RWPE1 (cell line): ENCODE measurements at regions not wholly inside any gene's neighbourhood (a gene's known extent, or its start where the extent isn't known, plus 50 kb on each side); places are given as distances from the start of the nearest gene placed in this dataset.

Experiments
- CTCF ChIA-PET: fragments of 350-600 bp; sonication (Branson Sonifier 250); formaldehyde crosslinking; extraction: SDS; loops from one replicate; lab custom pipeline; 2021; lab: Yijun Ruan, JAX
- POLR2A ChIA-PET: fragments of 400-600 bp; formaldehyde crosslinking; extraction: SDS; loops from one replicate; lab custom pipeline; 2020; ENCODE audit warnings: antibody characterized with exemption; ENCODE audit not compliant: low non-redundant PET; lab: Yijun Ruan, JAX
- DNase-seq: peaks from one replicate; pipeline ENCODE4 v3.0.0; 2012; ENCODE audit warnings: low spot score
- H3K27ac ChIP-seq: fragments of 450-650 bp; 2 replicates; pipeline ENCODE4 v1.5.1; 2017
- TF ChIP-seq, protein P1 (sequence below): fragments of 450-650 bp; conservative IDR thresholded peaks from 2 replicates; pipeline ENCODE4 v1.5.1; 2017; ENCODE audit warnings: low read depth, mild to moderate bottlenecking

DNA sequence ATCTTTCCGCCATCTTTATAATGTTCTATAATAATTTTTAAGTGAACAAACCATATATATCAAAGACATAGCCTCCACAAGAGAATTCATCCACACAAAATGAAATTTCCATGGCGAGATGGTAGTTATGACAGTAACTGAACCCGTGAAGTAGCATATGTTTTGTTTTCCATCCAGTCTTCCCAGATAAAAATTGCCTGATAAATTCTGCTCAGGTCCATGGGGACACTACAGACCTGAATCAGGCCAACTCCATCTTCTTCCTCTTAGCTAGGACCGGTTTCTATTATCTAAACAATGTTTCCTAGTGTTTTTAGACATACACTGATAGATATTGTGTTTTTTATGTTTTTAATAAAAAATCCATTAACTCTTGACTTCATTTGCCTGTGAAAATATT, 235.7 kb downstream of the PLK2 start:
- POLR2A ChIA-PET: no interaction called here
- no peak overlapping the region for H3K27ac ChIP-seq
- CTCF ChIA-PET: interaction anchor here (0.7 kb wide), 1 partner anchor 259 kb away, joined by 3 read pairs; no protein-coding TSS in a partner anchor

DNA sequence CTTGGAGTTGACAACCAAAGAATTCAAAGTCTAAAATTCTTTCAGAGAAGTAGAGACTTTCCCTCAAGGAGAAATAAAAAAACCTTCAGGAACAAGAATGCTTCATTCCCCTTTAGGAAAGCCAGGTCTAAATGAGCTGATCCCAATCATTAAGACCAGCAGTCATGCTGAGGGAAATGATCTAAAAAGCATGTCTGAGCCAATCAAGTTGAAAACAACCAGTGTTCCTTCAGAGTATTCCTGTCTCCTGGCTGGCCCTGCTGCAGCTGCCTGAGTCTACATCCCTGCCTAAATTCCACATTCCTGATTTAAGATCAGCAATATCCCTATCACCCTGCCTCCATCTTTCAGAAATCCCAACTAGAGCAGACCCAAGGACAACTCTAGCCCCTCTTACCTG, 244.5 kb downstream of the PLK2 start:
- TF ChIP-seq, protein P1, sequence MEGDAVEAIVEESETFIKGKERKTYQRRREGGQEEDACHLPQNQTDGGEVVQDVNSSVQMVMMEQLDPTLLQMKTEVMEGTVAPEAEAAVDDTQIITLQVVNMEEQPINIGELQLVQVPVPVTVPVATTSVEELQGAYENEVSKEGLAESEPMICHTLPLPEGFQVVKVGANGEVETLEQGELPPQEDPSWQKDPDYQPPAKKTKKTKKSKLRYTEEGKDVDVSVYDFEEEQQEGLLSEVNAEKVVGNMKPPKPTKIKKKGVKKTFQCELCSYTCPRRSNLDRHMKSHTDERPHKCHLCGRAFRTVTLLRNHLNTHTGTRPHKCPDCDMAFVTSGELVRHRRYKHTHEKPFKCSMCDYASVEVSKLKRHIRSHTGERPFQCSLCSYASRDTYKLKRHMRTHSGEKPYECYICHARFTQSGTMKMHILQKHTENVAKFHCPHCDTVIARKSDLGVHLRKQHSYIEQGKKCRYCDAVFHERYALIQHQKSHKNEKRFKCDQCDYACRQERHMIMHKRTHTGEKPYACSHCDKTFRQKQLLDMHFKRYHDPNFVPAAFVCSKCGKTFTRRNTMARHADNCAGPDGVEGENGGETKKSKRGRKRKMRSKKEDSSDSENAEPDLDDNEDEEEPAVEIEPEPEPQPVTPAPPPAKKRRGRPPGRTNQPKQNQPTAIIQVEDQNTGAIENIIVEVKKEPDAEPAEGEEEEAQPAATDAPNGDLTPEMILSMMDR: no peak
- ChIA-PET CTCF (no interaction called here), POLR2A (no interaction called here)
- H3K27ac ChIP-seq: no peak overlapping the region
- DNase-seq: no peak

More for the DNA sequence above, 235.7 kb downstream of the PLK2 start:
- TF ChIP-seq, protein P1: no peak
- DNase-seq: no peak

DNA sequence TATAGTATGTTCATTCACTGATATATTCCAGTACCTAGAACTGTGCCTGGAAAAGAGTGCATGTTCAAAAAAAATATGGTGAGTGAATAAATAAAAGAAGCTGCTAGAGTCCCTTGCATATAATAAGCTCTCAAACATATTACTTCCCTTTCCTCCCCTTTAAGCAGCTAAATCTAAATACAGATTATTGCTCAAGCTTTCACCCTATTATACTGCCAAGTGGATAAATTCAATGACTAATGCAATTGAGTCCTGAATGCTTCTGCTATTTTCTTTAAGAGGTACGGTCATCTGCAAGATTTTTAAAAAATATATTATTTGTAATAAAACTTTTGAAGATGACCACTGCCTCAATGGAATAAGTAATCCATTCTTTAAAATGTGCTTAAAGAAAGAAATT, 248.4 kb downstream of the PLK2 start:
- POLR2A ChIA-PET: no interaction called here
- CTCF ChIA-PET: interaction anchor here (0.7 kb wide), 1 partner anchor 111 kb away, joined by 6 read pairs; no protein-coding TSS in a partner anchor
- no peak for DNase-seq

DNA sequence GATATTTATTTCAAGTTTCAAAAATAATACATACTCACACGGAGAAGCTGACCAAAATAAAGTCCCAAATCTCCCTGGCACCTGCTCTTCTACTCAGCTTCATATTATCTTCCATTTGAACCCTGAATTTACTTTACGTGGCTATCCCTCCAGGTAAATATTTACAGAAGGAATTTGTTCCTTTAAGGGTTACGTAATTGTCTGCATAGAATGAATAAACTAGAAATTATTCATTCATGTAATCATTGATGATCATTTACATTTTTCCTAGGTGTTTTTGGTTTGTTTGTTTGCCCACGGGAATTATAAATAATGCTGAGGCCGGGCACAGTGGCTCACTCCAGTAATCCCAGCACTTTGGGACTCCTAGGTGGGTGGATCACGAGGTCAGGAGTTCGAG, 251.2 kb downstream of the PLK2 start:
- no peak for DNase-seq
- CTCF ChIA-PET: no interaction called here
- TF ChIP-seq, protein P1: no peak
- POLR2A ChIA-PET: interaction anchor here (0.6 kb wide), 1 partner anchor 157 kb away, joined by 3 read pairs; no protein-coding TSS in a partner anchor
- no peak overlapping the region for H3K27ac ChIP-seq

More for the DNA sequence above, 248.4 kb downstream of the PLK2 start:
- no peak overlapping the region for H3K27ac ChIP-seq
- TF ChIP-seq, protein P1: no peak

DNA sequence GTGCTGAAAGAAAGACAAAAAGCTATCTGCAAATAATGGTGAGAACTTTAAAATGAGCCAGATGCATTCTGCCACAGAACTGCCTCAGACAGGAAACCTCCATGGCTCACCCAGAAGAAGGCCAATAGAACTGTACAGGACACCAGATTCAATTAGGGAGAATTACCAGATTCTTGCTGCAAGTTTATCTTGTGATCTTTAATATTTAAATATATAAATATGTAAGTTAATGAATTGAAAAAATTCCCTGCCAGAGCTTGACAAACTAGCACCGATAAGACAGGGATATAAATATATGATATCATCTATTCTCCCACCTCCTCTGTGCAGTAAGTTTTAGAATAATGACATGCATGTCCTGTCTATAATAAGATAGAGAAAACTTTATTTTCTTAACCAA, 252.8 kb downstream of the PLK2 start:
- DNase-seq: no peak
- H3K27ac ChIP-seq: no peak overlapping the region
- ChIA-PET POLR2A (no interaction called here), CTCF (interaction anchor here (0.5 kb wide), 1 partner anchor 967 kb away, joined by 4 read pairs; no protein-coding TSS in a partner anchor)
- TF ChIP-seq, protein P1: no peak

DNA sequence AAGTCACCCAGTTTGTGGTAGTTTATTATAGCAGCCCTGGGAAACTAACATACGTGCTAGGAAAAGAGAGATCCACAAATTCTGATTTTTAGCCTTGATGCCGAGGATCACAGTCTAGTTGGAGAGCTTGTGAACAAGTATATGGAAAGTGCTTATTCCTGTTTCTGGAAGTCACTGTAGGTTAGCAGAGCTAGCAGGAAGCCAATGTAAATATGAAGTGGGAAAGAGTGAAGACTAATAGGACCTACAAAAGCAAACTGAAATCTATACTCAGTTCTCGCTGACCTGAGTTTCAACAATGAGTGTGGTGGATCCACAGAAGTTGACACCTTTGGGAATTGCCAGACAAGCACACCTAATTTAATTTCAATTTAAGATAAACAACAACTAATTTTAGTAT, 254.9 kb downstream of the PLK2 start:
- POLR2A ChIA-PET: no interaction called here
- no peak overlapping the region for H3K27ac ChIP-seq
- DNase-seq: no peak
- CTCF ChIA-PET: interaction anchor here (0.6 kb wide), 2 partner anchors 21 to 981 kb away, joined by 3 to 4 read pairs; no protein-coding TSS in a partner anchor
- TF ChIP-seq, protein P1: no peak
